Endothelial cell (in vitro differentiated cells): ENCODE measurements at regions not wholly inside any gene's neighbourhood (a gene's known extent, or its start where the extent isn't known, plus 50 kb on each side); places are given as distances from the start of the nearest gene placed in this dataset.

Experiments
- DNase-seq: peaks from one replicate; pipeline ENCODE4 v3.0.0; 2021; ENCODE audit warnings: low spot score
- H3K27ac Mint-ChIP-seq: one replicate; pipeline ENCODE4 v1.8.0; 2021; ENCODE audit warnings: mixed read lengths, inconsistent platforms; ENCODE audit not compliant: unreplicated experiment
- H3K27me3 Mint-ChIP-seq: one replicate; pipeline ENCODE4 v1.8.0; 2021; ENCODE audit warnings: mild to moderate bottlenecking, moderate library complexity, mixed read lengths, inconsistent platforms; ENCODE audit not compliant: unreplicated experiment
- H3K36me3 Mint-ChIP-seq: one replicate; pipeline ENCODE4 v1.8.0; 2021; ENCODE audit warnings: mild to moderate bottlenecking, low read depth, mixed read lengths, inconsistent platforms; ENCODE audit not compliant: unreplicated experiment
- H3K4me1 Mint-ChIP-seq: one replicate; pipeline ENCODE4 v1.8.0; 2021; ENCODE audit warnings: mild to moderate bottlenecking, mixed read lengths, inconsistent platforms; ENCODE audit not compliant: unreplicated experiment
- H3K4me3 Mint-ChIP-seq: one replicate; pipeline ENCODE4 v1.8.0; 2021; ENCODE audit warnings: mild to moderate bottlenecking, mixed read lengths, inconsistent platforms; ENCODE audit not compliant: unreplicated experiment
- H3K9me3 Mint-ChIP-seq: one replicate; pipeline ENCODE4 v1.8.0; 2021; ENCODE audit warnings: mixed read lengths, inconsistent platforms; ENCODE audit not compliant: unreplicated experiment
- TF ChIP-seq, protein P1 (sequence below): fragments of 200-600 bp; sonication (generic); IDR thresholded peaks from one replicate; pipeline ENCODE4 v1.5.0; 2021; ENCODE audit warnings: antibody characterized with exemption; ENCODE audit not compliant: unreplicated experiment

DNA sequence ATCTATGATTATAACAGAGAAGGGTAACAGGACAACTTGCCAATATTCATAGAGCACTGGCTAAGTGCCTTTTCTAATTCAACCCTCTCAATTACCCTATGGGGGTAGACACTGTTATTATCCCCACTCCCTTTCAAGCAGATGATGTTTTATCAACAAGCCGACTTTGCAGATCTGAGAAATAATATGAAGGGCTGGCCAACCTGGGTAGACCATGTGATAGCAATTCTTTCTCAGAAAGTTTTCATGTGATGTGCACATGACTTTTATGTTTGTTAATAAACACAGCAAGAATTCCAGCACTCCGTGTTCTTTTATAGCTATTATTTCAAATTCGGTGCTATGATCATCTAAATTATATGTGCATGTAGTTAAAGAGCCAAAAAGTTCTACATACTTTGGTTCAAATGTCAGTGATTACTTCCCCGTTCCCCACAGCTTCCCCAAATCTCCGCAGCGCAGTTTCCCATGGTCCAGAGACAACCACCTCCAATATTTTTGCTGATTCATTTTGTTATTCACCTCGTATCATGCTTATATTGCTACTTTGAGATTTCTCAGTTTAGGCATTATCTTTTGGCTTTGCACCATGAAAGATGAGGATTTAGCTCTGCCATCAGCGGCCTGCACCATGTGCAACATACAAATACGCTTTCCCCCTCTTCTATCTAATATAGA lies 96.7 kb upstream of the GADD45A start:
- DNase-seq = no peak
- Mint-ChIP-seq H3K27ac (no peak overlapping the region), H3K36me3 (no peaks in the 10 kb centered on the region), H3K9me3 (no peaks in the 10 kb centered on the region), H3K4me3 (no peak overlapping the region), H3K27me3 (peaks cover 7% of the 10 kb centered on the region), H3K4me1 (peaks cover 14% of the 10 kb centered on the region)
- TF ChIP-seq, protein P1, sequence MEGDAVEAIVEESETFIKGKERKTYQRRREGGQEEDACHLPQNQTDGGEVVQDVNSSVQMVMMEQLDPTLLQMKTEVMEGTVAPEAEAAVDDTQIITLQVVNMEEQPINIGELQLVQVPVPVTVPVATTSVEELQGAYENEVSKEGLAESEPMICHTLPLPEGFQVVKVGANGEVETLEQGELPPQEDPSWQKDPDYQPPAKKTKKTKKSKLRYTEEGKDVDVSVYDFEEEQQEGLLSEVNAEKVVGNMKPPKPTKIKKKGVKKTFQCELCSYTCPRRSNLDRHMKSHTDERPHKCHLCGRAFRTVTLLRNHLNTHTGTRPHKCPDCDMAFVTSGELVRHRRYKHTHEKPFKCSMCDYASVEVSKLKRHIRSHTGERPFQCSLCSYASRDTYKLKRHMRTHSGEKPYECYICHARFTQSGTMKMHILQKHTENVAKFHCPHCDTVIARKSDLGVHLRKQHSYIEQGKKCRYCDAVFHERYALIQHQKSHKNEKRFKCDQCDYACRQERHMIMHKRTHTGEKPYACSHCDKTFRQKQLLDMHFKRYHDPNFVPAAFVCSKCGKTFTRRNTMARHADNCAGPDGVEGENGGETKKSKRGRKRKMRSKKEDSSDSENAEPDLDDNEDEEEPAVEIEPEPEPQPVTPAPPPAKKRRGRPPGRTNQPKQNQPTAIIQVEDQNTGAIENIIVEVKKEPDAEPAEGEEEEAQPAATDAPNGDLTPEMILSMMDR = no peak

DNA sequence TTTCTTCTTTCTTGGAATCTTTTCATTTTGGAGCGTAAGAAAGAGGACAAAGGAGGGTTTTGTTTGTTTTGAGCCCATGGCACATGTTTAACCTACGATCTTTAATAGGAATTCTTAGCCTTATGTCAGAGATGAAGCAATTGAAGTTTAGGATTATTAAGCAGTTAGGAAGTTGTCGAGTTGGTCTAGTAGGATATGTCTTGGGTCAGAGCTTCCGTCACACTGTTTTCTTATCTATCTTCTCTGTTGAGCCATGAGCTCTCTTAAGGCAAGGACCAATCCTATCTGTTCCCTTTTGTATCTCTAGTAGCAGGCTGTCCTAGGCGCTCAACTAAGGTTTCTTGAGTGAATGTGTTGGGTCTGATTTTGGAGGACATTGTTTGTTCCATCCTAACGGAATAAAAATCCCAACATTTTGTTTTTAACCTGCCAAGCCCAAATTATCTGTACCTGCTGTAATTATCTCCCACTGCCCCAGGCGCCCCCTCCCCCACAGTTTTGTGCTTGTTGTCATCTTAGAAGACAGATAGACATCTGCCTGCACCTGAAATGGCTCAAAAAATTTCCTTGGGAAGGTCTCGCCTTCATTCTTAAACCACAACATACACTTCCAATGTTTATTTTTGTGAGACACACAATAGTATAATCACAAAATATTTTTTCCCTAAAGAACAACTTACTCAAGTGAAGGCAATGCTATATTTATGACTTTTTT lies 95.3 kb upstream of the GADD45A start:
- no peak for DNase-seq
- TF ChIP-seq, protein P1 = no peak
- peak overlapping the region; percentile 80 for H3K27ac Mint-ChIP-seq
- H3K9me3 Mint-ChIP-seq = no peaks in the 10 kb centered on the region
- H3K36me3 Mint-ChIP-seq = no peaks in the 10 kb centered on the region
- peaks cover 12% of the 10 kb centered on the region for H3K4me1 Mint-ChIP-seq
- peaks cover 7% of the 10 kb centered on the region for H3K27me3 Mint-ChIP-seq
- no peak overlapping the region for H3K4me3 Mint-ChIP-seq

DNA sequence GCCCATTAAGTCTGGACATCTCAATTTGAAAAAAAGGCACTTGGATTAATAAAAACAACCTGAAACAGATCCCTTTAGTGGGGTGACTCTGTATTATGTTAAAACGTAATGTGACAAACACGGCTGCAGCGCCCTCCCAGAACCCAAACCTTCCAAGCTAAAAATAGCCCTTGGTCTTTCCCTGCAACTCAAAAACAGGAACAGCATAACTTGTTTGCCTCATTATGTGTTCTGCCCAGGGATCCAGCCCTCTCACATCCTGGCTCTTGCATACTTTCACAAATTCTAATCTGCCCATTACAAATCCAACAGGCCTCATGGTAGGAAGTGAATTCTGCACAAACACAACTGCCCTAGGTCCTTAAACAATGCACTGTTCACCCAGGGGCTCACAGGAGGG lies 94.7 kb upstream of the GADD45A start:
- Mint-ChIP-seq H3K27ac (peak overlapping the region; percentile 80), H3K4me1 (peaks cover 12% of the 10 kb centered on the region), H3K4me3 (no peak overlapping the region), H3K36me3 (no peaks in the 10 kb centered on the region), H3K9me3 (no peaks in the 10 kb centered on the region), H3K27me3 (peaks cover 6% of the 10 kb centered on the region)
- no peak for DNase-seq
- TF ChIP-seq, protein P1 = no peak

DNA sequence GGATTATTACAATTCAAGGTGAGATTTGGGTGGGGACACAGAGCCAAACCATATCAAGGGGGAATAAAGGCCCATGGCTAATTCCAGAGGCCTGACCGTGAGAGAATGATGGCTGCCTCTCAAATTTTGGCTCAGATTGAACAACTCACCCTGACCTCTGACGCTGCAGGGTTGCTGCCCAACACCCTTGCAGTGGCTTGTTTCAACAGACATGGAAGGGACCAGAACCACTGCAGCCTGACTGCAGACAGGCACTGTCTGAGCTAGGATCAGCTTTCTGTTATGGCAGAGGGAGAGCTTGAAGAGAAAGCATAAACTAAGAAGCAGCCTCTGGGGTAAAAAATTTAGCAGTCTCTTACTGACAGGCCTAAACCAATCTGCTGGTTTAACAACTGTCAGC lies 90.2 kb upstream of the GADD45A start:
- Mint-ChIP-seq H3K4me3 (no peak overlapping the region), H3K27me3 (peaks cover 3% of the 10 kb centered on the region), H3K27ac (no peak overlapping the region), H3K4me1 (peaks cover 7% of the 10 kb centered on the region), H3K36me3 (no peaks in the 10 kb centered on the region), H3K9me3 (no peaks in the 10 kb centered on the region)
- DNase-seq = no peak
- TF ChIP-seq, protein P1 = no peak

DNA sequence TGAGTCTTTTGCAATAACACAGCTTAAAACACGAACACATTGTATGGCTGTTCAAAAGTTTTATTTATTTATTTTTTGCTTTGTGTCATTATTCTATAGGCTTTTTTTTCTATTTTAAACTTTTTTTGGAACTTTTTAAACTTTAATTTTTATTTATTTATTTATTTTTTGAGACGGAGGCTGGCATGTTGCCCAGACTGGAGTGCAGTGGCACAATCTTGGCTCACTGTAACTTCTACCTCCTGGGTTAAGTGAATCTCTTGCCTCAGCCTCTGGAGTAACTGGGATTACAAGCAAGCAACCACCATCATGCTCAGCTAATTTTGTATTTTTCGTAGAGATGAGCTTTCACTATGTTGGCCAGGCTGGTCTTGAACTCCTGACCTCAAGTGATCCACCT lies 88.3 kb upstream of the GADD45A start:
- Mint-ChIP-seq H3K27me3 (peaks cover 2% of the 10 kb centered on the region), H3K9me3 (no peaks in the 10 kb centered on the region), H3K4me3 (no peak overlapping the region), H3K4me1 (no peaks in the 10 kb centered on the region), H3K27ac (no peak overlapping the region), H3K36me3 (no peaks in the 10 kb centered on the region)
- TF ChIP-seq, protein P1 = no peak
- no peak for DNase-seq
